GM12878 (cell line): ENCODE measurements at regions not wholly inside any gene's neighbourhood (a gene's known extent, or its start where the extent isn't known, plus 50 kb on each side); places are given as distances from the start of the nearest gene placed in this dataset.

Experiments
- ATAC-seq: fragments of 200-7000 bp; cut with Tn5 transposase; 3 replicates; pipeline ENCODE4 v1.9.1; 2020; ENCODE audit warnings: mild to moderate bottlenecking, moderate library complexity
- BruUV-seq: library from RNA; stranded (reverse); fragments of 400-500 nt; replicated peaks from 2 replicates; lab custom pipeline; 2021; lab: Mats Ljungman, UMichigan
- CTCF ChIA-PET: fragments of 300-600 bp; sonication (Branson Sonifier 250); formaldehyde crosslinking; extraction: SDS; loops from one replicate; lab custom pipeline; 2021; ENCODE audit warnings: inconsistent platforms; lab: Yijun Ruan, JAX
- POLR2A ChIA-PET: fragments of 350-600 bp; formaldehyde crosslinking; extraction: SDS; loops from one replicate; lab custom pipeline; 2021; ENCODE audit warnings: inconsistent platforms; lab: Charles Lee
- RAD21 ChIA-PET: fragments of 300-600 bp; sonication (Branson Sonifier 250); formaldehyde crosslinking; loops from one replicate; lab custom pipeline; 2023; ENCODE audit warnings: antibody characterized with exemption; ENCODE audit not compliant: unreplicated experiment; lab: Charles Lee
- SMC1A ChIA-PET: fragments of 300-600 bp; sonication (Branson Sonifier 250); formaldehyde crosslinking; loops from one replicate; lab custom pipeline; 2023; ENCODE audit not compliant: unreplicated experiment, uncharacterized antibody; lab: Charles Lee
- DNase-seq: peaks from one replicate; pipeline ENCODE4 v3.0.0-alpha.2; 2011; ENCODE audit warnings: low read depth, low spot score
- FAIRE-seq: peaks from 3 replicates; lab custom pipeline; 2011; peaks lifted over from hg19 to GRCh38; lab: Jason Lieb, UNC
- H2AFZ ChIP-seq: 2 replicates; pipeline ENCODE4 v1.6.0; 2011; ENCODE audit warnings: low read depth, low read length, control low read depth; ENCODE audit not compliant: control insufficient read depth
- H3K27ac ChIP-seq: 2 replicates; pipeline ENCODE4 v1.5.1; 2011; ENCODE audit warnings: control low read depth; ENCODE audit not compliant: control insufficient read depth, insufficient read depth
- H3K27me3 ChIP-seq, 2 experiments: replicated peaks in 1 of 2; 2 replicates each; pipeline versions ENCODE4 v1.6.0 to v1.6.1; 2011; ENCODE audit warnings: low read length in 1 of 2; ENCODE audit not compliant: control insufficient read depth in 2 of 2, insufficient read depth in 2 of 2
- H3K36me3 ChIP-seq, 2 experiments: 2 replicates each; pipeline ENCODE4 v1.5.1; 2011; ENCODE audit warnings: low read length in 1 of 2; ENCODE audit not compliant: control insufficient read depth in 2 of 2, insufficient read depth in 2 of 2
- H3K4me1 ChIP-seq: 2 replicates; pipeline ENCODE4 v1.6.1; 2011; ENCODE audit warnings: mild to moderate bottlenecking, low read length, moderate library complexity, mixed read lengths; ENCODE audit not compliant: control insufficient read depth, insufficient read depth
- H3K4me2 ChIP-seq: 2 replicates; pipeline ENCODE4 v1.6.0; 2011; ENCODE audit warnings: control low read depth; ENCODE audit not compliant: control insufficient read depth, insufficient read depth
- H3K4me3 ChIP-seq: fragments of 200-600 bp; sonication (generic); 2 replicates; pipeline ENCODE4 v1.5.1; 2016
- H3K79me2 ChIP-seq: 2 replicates; pipeline ENCODE4 v1.6.0; 2011; ENCODE audit warnings: low read length; ENCODE audit not compliant: control insufficient read depth, insufficient read depth
- H3K9ac ChIP-seq: 2 replicates; pipeline ENCODE4 v1.8.0; 2011; ENCODE audit warnings: low read length, control low read depth, mixed read lengths; ENCODE audit not compliant: control insufficient read depth, insufficient read depth
- H3K9me3 ChIP-seq: replicated peaks from 3 replicates; pipeline ENCODE4 v1.5.1; 2011; ENCODE audit warnings: mild to moderate bottlenecking, low read length; ENCODE audit not compliant: control insufficient read depth, insufficient read depth
- H4K20me1 ChIP-seq: 2 replicates; pipeline ENCODE4 v1.6.0; 2011; ENCODE audit not compliant: control insufficient read depth, insufficient read depth
- ATF3 ChIP-seq: IDR thresholded peaks from 2 replicates; pipeline ENCODE4 v1.6.1; 2011; ENCODE audit warnings: low read depth, mild to moderate bottlenecking, low read length, moderate library complexity, borderline replicate concordance; ENCODE audit errors: extremely low read depth
- BHLHE40 ChIP-seq, 2 experiments: fragments of 450-650 bp in 1 of 2; IDR thresholded peaks; 2 replicates each; pipeline ENCODE4 v1.6.1; 2011 to 2017; ENCODE audit warnings: low read depth in 2 of 2, borderline replicate concordance in 1 of 2, improper control_type of control experiment in 1 of 2, low read length in 1 of 2, mild to moderate bottlenecking in 1 of 2
- CBX3 ChIP-seq: fragments of 200-600 bp; sonication (generic); IDR thresholded peaks from 2 replicates; pipeline ENCODE4 v1.6.1; 2016; ENCODE audit warnings: low read depth, borderline replicate concordance
- CTCF ChIP-seq, 3 experiments: IDR thresholded peaks in 2 of 3; conservative IDR thresholded peaks in 1 of 3; 2 replicates each; pipeline ENCODE4 v1.5.1; 2011; ENCODE audit warnings: low read depth in 3 of 3, low read length in 3 of 3, mild to moderate bottlenecking in 3 of 3, control low read depth in 2 of 3, moderate library complexity in 2 of 3, inconsistent platforms in 1 of 3, mixed read lengths in 1 of 3; ENCODE audit not compliant: control insufficient read depth in 2 of 3, insufficient read depth in 1 of 3; ENCODE audit errors: extremely low read depth in 1 of 3
- FOXK2 ChIP-seq: fragments of 450-650 bp; IDR thresholded peaks from 2 replicates; pipeline ENCODE4 v1.6.1; 2017; ENCODE audit warnings: mild to moderate bottlenecking, moderate library complexity
- MEF2A ChIP-seq: IDR thresholded peaks from 2 replicates; pipeline ENCODE4 v1.6.1; 2011; ENCODE audit warnings: low read depth, mild to moderate bottlenecking, low read length, moderate library complexity; ENCODE audit not compliant: insufficient read depth
- RELB ChIP-seq: fragments of 450-650 bp; IDR thresholded peaks from 2 replicates; pipeline ENCODE4 v1.6.1; 2017; ENCODE audit warnings: low read depth, mild to moderate bottlenecking, moderate library complexity
- SP1 ChIP-seq: IDR thresholded peaks from one replicate; pipeline ENCODE4 v1.6.1; 2011; ENCODE audit warnings: low read depth, low read length
- SREBF1 ChIP-seq: IDR thresholded peaks from 2 replicates; pipeline ENCODE4 v1.6.1; 2012; ENCODE audit warnings: mild to moderate bottlenecking, low read length
- TAF1 ChIP-seq: IDR thresholded peaks from 2 replicates; pipeline ENCODE4 v1.6.1; 2011; ENCODE audit warnings: mild to moderate bottlenecking, low read depth, low read length, borderline replicate concordance
- ZNF207 ChIP-seq: fragments of 450-650 bp; IDR thresholded peaks from 2 replicates; pipeline ENCODE4 v1.6.1; 2014; ENCODE audit warnings: antibody characterized with exemption, mild to moderate bottlenecking, borderline replicate concordance
- WGBS: methylation state at CpG from one replicate; pipeline ENCODE4 v1.1.6; 2016; ENCODE audit warnings: low lambda C conversion rate; ENCODE audit not compliant: insufficient replicate concordance, insufficient coverage; ENCODE audit errors: missing lambda C conversion rate; 5-methylcytosine and 5-hydroxymethylcytosine counted together
- in situ Hi-C: fragments of 300-500 bp; cut with MboI; formaldehyde crosslinking; loops from 9 replicates; pipeline ENCODE4 v1.14.3; 2018; ENCODE audit warnings: mixed read lengths
- intact Hi-C: fragments of 100-400 bp; cut with micrococcal nuclease; formaldehyde crosslinking; loops from one replicate; pipeline ENCODE4 v1.14.2; 2022; ENCODE audit not compliant: unreplicated experiment
- TF ChIP-seq, protein P1 (sequence below): fragments of 150-350 bp; IDR thresholded peaks from 2 replicates; pipeline ENCODE4 v1.6.1; 2016; ENCODE audit warnings: low read depth, low read length
- TF ChIP-seq, protein P2 (sequence below): IDR thresholded peaks from 2 replicates; pipeline ENCODE4 v1.6.1; 2012; ENCODE audit warnings: mild to moderate bottlenecking, low read depth, low read length

- ChIA-PET CTCF (no interaction called here), POLR2A (no interaction called here), SMC1A (no interaction called here), RAD21 (no interaction called here)
- no peak overlapping the region for H3K9ac ChIP-seq
- H3K79me2 ChIP-seq: no peaks in the 10 kb centered on the region
- H3K4me3 ChIP-seq: no peak overlapping the region
- in situ Hi-C loops (no loop called here), intact Hi-C loops (no loop called here)
- no peak overlapping the region for H3K4me2 ChIP-seq
- H4K20me1 ChIP-seq: no peaks in the 10 kb centered on the region
- H3K27ac ChIP-seq: no peak overlapping the region
- H2AFZ ChIP-seq: no peak overlapping the region
- no peak for DNase-seq
- BruUV-seq: no TSS peak
- no peaks in the 10 kb centered on the region for H3K9me3 ChIP-seq
- H3K4me1 ChIP-seq: no peaks in the 10 kb centered on the region
- no peaks in the 10 kb centered on the region for H3K36me3 ChIP-seq
- no peak for FAIRE-seq
- 0% methylated on average over 1 of the region's 1 CpG for WGBS
- TF ChIP-seq CBX3 (no peak), MEF2A (no peak), FOXK2 (no peak), BHLHE40 (IDR thresholded peaks at IDR 0.05; ENCODE audit: borderline replicate concordance in 1 of 2, low read depth in 2 of 2, low read length in 1 of 2) (no peak), SP1 (no peak), CTCF (IDR thresholded peaks at IDR 0.05 in 2 of 3, conservative IDR thresholded peaks at IDR 0.05 in 1 of 3; ENCODE audit: control insufficient read depth in 2 of 3, extremely low read depth in 1 of 3, insufficient read depth in 1 of 3, low read depth in 3 of 3, low read length in 3 of 3) (no peak), SREBF1 (no peak), ZNF207 (no peak), RELB (no peak), TAF1 (no peak), ATF3 (no peak)
- TF ChIP-seq, protein P1, sequence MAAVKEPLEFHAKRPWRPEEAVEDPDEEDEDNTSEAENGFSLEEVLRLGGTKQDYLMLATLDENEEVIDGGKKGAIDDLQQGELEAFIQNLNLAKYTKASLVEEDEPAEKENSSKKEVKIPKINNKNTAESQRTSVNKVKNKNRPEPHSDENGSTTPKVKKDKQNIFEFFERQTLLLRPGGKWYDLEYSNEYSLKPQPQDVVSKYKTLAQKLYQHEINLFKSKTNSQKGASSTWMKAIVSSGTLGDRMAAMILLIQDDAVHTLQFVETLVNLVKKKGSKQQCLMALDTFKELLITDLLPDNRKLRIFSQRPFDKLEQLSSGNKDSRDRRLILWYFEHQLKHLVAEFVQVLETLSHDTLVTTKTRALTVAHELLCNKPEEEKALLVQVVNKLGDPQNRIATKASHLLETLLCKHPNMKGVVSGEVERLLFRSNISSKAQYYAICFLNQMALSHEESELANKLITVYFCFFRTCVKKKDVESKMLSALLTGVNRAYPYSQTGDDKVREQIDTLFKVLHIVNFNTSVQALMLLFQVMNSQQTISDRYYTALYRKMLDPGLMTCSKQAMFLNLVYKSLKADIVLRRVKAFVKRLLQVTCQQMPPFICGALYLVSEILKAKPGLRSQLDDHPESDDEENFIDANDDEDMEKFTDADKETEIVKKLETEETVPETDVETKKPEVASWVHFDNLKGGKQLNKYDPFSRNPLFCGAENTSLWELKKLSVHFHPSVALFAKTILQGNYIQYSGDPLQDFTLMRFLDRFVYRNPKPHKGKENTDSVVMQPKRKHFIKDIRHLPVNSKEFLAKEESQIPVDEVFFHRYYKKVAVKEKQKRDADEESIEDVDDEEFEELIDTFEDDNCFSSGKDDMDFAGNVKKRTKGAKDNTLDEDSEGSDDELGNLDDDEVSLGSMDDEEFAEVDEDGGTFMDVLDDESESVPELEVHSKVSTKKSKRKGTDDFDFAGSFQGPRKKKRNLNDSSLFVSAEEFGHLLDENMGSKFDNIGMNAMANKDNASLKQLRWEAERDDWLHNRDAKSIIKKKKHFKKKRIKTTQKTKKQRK: no peak
- TF ChIP-seq, protein P2, sequence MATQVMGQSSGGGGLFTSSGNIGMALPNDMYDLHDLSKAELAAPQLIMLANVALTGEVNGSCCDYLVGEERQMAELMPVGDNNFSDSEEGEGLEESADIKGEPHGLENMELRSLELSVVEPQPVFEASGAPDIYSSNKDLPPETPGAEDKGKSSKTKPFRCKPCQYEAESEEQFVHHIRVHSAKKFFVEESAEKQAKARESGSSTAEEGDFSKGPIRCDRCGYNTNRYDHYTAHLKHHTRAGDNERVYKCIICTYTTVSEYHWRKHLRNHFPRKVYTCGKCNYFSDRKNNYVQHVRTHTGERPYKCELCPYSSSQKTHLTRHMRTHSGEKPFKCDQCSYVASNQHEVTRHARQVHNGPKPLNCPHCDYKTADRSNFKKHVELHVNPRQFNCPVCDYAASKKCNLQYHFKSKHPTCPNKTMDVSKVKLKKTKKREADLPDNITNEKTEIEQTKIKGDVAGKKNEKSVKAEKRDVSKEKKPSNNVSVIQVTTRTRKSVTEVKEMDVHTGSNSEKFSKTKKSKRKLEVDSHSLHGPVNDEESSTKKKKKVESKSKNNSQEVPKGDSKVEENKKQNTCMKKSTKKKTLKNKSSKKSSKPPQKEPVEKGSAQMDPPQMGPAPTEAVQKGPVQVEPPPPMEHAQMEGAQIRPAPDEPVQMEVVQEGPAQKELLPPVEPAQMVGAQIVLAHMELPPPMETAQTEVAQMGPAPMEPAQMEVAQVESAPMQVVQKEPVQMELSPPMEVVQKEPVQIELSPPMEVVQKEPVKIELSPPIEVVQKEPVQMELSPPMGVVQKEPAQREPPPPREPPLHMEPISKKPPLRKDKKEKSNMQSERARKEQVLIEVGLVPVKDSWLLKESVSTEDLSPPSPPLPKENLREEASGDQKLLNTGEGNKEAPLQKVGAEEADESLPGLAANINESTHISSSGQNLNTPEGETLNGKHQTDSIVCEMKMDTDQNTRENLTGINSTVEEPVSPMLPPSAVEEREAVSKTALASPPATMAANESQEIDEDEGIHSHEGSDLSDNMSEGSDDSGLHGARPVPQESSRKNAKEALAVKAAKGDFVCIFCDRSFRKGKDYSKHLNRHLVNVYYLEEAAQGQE: no peak
- no peak for ATAC-seq
- H3K27me3 ChIP-seq: no peaks in the 10 kb centered on the region
Measured at GRCh38 chr1:37112430-37112829, 78.1 kb upstream of the GRIK3 start.
